Ascending aorta (tissue), 2 donors: ENCODE measurements at regions not wholly inside any gene's neighbourhood (a gene's known extent, or its start where the extent isn't known, plus 50 kb on each side); places are given as distances from the start of the nearest gene placed in this dataset.

Experiments used
- DNase-seq, 2 donors: peaks; one replicate each; pipeline ENCODE4 v3.0.0-alpha.2; 2019; ENCODE audit warnings: low spot score in 2 of 2
- H3K27ac ChIP-seq, 2 donors: fragments of 200-600 bp; sonication (generic); one replicate each; pipeline ENCODE4 v1.5.1; 2016 to 2017; ENCODE audit warnings: mild to moderate bottlenecking in 1 of 2
- H3K27me3 ChIP-seq: fragments of 200-600 bp; sonication (generic); one replicate; pipeline ENCODE4 v1.5.1; 2017
- H3K36me3 ChIP-seq, 2 donors: fragments of 200-600 bp; sonication (generic); one replicate each; pipeline ENCODE4 v1.5.1; 2016
- H3K4me1 ChIP-seq, 2 donors: fragments of 200-600 bp; sonication (generic); one replicate each; pipeline ENCODE4 v1.5.1; 2016 to 2017; ENCODE audit warnings: mild to moderate bottlenecking in 1 of 2
- H3K4me3 ChIP-seq, 2 donors: fragments of 200-600 bp; sonication (generic); one replicate each; pipeline ENCODE4 v1.5.1; 2016 to 2017; ENCODE audit warnings: mild to moderate bottlenecking in 1 of 2
- H3K9me3 ChIP-seq, 2 donors: fragments of 200-600 bp; sonication (generic); one replicate each; pipeline ENCODE4 v1.5.1; 2016
- CTCF ChIP-seq, 3 experiments: fragments of 200-600 bp in 2 of 3; fragments of 450-650 bp in 1 of 3; sonication (generic) in 2 of 3; IDR thresholded peaks; one replicate each; pipeline ENCODE4 v1.5.1; 2016 to 2019; ENCODE audit warnings: antibody characterized with exemption in 3 of 3, mild to moderate bottlenecking in 1 of 3, moderate library complexity in 1 of 3
- intact Hi-C: fragments of 100-400 bp; cut with DNase I; formaldehyde crosslinking; loops from one replicate; pipeline ENCODE4 v1.15.1; 2023

- Histone ChIP-seq H3K9me3 (no peaks in the 10 kb centered on the region), H3K27ac (peak overlapping the region; percentile 63 to 70), H3K27me3 (no peaks in the 10 kb centered on the region), H3K4me3 (no peak overlapping the region), H3K4me1 (peaks cover 10 to 17% of the 10 kb centered on the region in 2 donors), H3K36me3 (no peaks in the 10 kb centered on the region)
- intact Hi-C loops: loop anchor here (5.0 kb wide), 1 partner anchor 433 kb away; no protein-coding TSS in a partner anchor
- DNase-seq: no peak
- no peak for TF ChIP-seq CTCF (IDR thresholded peaks at IDR 0.05)
These were observed 173.6 kb downstream of the ARHGAP12 start for GRCh38 chr10:31754803-31755624.

DNA sequence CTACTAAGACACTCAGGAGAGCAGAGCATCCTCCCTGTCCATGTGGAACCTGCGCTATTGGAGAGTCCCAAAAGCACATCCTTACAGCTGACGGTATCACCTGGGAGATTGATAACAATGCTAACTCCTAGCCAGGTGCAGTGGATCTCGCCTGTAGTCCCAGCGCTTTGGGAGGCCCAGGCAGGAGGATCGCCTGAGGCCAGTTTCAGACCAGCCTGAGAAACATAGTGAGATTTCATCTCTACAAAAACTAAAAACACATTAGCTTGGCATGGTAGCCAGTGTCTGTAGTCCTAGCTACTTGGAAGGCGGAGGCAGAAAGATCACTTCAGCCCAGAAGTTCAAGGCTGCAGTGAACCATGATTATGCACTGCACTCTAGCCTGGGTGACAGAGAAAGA, 174.9 kb downstream of the ARHGAP12 start:
- no peaks in the 10 kb centered on the region for H3K27me3 ChIP-seq
- no peak for TF ChIP-seq CTCF (IDR thresholded peaks at IDR 0.05)
- H3K4me1 ChIP-seq: peaks cover 12 to 23% of the 10 kb centered on the region in 2 donors
- DNase-seq: no peak
- no peak overlapping the region for H3K27ac ChIP-seq
- H3K36me3 ChIP-seq: no peaks in the 10 kb centered on the region
- intact Hi-C loops: no loop called here
- no peak overlapping the region for H3K4me3 ChIP-seq
- no peaks in the 10 kb centered on the region for H3K9me3 ChIP-seq

DNA sequence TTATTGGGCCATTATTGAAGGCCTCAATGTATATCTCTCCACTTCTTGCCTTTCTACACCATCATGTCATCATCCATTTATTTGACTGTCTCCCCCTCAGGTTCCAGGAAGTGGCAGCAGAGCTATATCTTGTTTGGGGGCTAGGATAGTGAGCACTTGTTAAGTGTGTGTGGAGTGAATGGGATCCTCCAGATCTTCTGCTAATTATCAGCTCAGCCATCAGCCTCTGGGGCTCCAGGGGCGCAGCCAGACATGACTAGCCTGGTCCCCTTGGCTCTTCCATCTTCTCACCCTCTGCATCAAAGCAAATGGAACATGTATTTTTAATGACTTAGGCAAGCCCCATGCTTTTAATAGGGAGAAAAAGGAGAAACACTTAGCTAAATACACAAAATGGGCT, 176.5 kb downstream of the ARHGAP12 start:
- no peak overlapping the region for H3K27ac ChIP-seq
- no peaks in the 10 kb centered on the region for H3K36me3 ChIP-seq
- intact Hi-C loops: no loop called here
- no peak for DNase-seq
- peaks cover 10 to 15% of the 10 kb centered on the region in 2 donors for H3K4me1 ChIP-seq
- no peak overlapping the region for H3K4me3 ChIP-seq
- H3K27me3 ChIP-seq: no peaks in the 10 kb centered on the region
- no peak for TF ChIP-seq CTCF (IDR thresholded peaks at IDR 0.05)
- no peaks in the 10 kb centered on the region for H3K9me3 ChIP-seq

GRCh38 chr10:31751738-31752080, 176.9 kb downstream of the ARHGAP12 start:
- TF ChIP-seq CTCF (IDR thresholded peaks at IDR 0.05): no peak
- Histone ChIP-seq H3K4me1 (peaks cover 10 to 14% of the 10 kb centered on the region in 2 donors), H3K4me3 (no peak overlapping the region), H3K27me3 (no peaks in the 10 kb centered on the region), H3K9me3 (no peaks in the 10 kb centered on the region), H3K27ac (no peak overlapping the region), H3K36me3 (no peaks in the 10 kb centered on the region)
- no peak for DNase-seq
- intact Hi-C loops: no loop called here

- no peak overlapping the region for H3K4me3 ChIP-seq
- no peaks in the 10 kb centered on the region for H3K36me3 ChIP-seq
- H3K27me3 ChIP-seq: no peaks in the 10 kb centered on the region
- H3K4me1 ChIP-seq: peaks cover 10 to 14% of the 10 kb centered on the region in 2 donors
- DNase-seq: peak in 1 of 2 donors; percentile 70
- TF ChIP-seq CTCF (IDR thresholded peaks at IDR 0.05): no peak
- intact Hi-C loops: no loop called here
- no peaks in the 10 kb centered on the region for H3K9me3 ChIP-seq
- H3K27ac ChIP-seq: peak overlapping the region in 1 of 2 donors; percentile 56
These were observed 177.4 kb downstream of the ARHGAP12 start for GRCh38 chr10:31751051-31751737.
